D721Med (cell line): ENCODE measurements at regions not wholly inside any gene's neighbourhood (a gene's known extent, or its start where the extent isn't known, plus 50 kb on each side); places are given as distances from the start of the nearest gene placed in this dataset.

Experiments used
- DNase-seq: peaks from one replicate; pipeline ENCODE4 v3.0.0; 2011; ENCODE audit warnings: low spot score; ENCODE audit not compliant: insufficient read length
- FAIRE-seq: peaks from 2 replicates; lab custom pipeline; 2011; peaks lifted over from hg19 to GRCh38; lab: Jason Lieb, UNC
- CTCF ChIP-seq: IDR thresholded peaks from 2 replicates; pipeline ENCODE4 v1.5.1; 2012; ENCODE audit warnings: mild to moderate bottlenecking, control low read depth; ENCODE audit not compliant: insufficient read depth; ENCODE audit errors: missing control alignments

- DNase-seq: no peak
- no peak for TF ChIP-seq CTCF
- FAIRE-seq: no peak
Measured at GRCh38 chr16:9399573-9399972, 308.1 kb downstream of the HAPSTR1 start.

GRCh38 chr16:9401173-9401572, 309.7 kb downstream of the HAPSTR1 start:
- DNase-seq (no peak), FAIRE-seq (no peak)
- TF ChIP-seq CTCF: no peak

- DNase-seq: no peak
- FAIRE-seq: no peak
- TF ChIP-seq CTCF: no peak
Measured at GRCh38 chr16:9402293-9402860, 310.9 kb downstream of the HAPSTR1 start.

DNA sequence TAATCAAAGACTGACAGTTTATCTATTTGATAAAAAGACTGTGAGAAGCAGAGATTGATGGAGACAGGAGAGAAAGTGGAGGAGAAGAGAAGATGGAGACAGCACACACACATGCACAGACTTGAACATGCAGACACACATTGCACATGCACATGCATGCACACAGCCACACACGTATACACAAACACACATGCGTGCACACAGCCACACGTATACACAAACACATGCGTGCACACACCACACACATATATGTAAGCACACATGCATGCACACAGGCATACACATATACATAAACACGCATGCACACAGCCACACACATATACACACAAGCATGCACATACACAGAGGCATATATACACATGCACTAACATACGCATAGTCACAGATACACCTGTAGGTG, 313.4 kb downstream of the HAPSTR1 start:
- TF ChIP-seq CTCF: no peak
- FAIRE-seq (no peak), DNase-seq (no peak)

GRCh38 chr16:9406038-9406712, 314.7 kb downstream of the HAPSTR1 start:
- no peak for DNase-seq
- TF ChIP-seq CTCF: no peak
- FAIRE-seq: no peak

- FAIRE-seq: no peak
- TF ChIP-seq CTCF: peak; percentile 11
- no peak for DNase-seq
Measured at GRCh38 chr16:9407206-9407758, 315.8 kb downstream of the HAPSTR1 start.

DNA sequence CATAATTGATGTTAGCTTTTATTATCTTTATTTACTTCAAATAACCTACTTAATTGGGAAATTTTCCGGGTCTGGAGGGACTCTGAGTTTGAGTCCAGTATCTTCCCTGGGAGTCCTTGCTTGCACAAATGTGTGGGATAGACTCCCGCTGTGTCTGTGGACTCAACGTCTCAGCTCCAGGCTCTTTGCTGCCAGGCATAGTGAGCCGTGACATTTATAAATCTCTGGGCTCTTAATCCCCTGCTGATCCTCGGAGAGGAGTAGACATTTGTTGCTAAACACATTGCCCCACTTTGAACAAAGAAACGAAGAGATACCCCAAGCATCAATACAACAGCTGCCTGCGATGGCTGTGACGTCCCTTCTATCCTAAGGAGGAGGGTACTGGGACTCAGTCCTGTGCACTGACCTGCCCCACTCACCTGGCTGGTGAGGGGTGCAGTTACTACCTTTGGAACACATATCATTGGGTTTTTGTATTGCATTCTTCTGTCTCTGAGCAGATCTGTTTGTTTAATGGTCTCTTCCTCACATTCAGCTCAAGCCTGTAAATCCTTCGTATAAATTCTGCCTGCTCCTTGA, 316.9 kb downstream of the HAPSTR1 start:
- FAIRE-seq: no peak
- DNase-seq: peak; percentile 32
- TF ChIP-seq CTCF: no peak
